ENCODE measurements at regions not wholly inside any gene's neighbourhood (a gene's known extent, or its start where the extent isn't known, plus 50 kb on each side); places are given as distances from the start of the nearest gene placed in this dataset.
"Not testable (repeated sequence)": the region's sequence is repeated elsewhere in the genome, so short reads cannot be mapped to it uniquely, and the experiment has no call there.

GRCh38 chrX:31014474-31014873, 57.4 kb downstream of the FTHL17 start:
- not testable (repeated sequence) for DNase-seq

DNA sequence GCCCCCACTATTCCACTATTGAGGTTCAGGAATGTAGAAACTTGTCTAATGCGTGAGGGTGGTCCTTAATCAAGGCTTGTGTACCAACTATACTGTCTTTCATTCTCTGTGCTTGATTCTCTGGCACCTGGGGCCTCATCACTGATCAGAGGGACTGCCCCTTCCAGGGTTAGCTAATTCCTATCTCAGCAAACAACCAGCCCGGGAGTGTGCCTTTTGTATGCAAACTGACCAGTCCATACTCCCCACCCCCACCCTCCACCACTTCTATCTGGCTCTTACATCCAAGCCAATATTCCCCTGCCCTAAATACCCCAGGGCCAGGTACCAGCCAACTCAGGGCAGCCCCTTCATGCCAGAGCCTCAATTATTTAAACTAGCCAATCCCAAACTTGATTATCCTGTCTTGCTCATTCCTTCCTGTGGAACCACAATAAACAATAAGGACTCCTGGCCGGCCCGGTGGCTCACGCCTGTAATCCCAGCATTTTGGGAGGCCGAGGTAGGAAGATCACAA, 59.3 kb downstream of the FTHL17 start:
- DNase-seq = no peak

DNA sequence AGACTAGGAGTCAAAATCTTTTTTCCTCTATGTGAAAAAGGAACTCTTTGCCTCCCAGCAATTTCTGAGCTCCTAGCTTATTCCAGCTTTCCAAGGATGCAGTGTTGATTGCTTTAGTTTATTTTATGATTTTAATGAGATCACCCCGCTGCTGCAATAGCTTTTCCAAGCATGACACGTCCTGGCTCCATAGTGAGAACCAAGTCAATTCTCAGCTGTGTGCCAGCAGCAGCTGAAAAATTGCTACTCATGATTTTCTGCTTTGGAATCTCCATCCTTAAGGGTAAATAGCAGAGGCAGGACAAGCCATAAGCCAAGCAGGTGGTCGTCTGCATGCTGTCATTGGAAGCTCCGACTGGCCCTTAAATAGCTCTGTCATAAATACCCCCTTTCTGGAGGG, 64.5 kb downstream of the FTHL17 start:
- no peak for DNase-seq

DNA sequence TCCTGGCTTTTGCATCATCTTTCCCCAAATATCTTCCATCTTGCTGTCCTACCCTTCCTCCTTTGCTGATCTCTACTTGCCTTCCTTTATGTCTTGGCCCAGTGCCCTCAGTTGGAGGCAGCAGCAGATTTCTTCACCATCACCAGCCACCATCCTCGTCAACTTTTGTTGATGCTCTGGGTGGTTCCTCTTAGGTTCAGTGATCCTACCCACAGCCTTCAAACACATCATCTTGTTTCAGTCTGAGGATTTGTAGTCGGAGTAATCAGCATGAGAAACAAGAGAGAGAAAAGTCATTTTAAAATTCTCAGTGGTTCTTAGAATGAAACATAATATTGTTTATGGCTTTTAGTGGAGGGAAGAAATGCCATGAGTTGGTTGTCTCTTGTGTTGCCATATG, 65.8 kb downstream of the FTHL17 start:
- DNase-seq = no peak

- DNase-seq = no peak
Observed at GRCh38 chrX:30997411-30997810, 74.4 kb downstream of the FTHL17 start.

DNA sequence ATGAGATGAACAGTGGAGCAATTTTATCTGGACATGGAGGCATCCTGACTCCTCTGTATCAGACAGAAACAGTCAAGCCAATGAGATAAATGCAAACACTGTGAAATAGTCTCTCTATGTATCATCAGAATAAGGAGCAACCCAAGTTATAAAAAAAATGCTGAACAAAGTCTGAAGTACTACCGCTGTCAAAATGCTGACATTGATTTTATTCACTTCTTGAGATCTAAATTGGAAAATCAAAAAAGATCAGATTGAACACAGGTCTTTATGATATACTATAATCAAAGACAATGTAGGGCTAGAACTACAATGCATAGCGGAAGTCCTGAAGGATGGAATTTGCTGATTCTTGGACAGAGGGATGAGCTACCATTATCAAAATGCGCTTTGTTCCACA, 76.1 kb downstream of the FTHL17 start:
- DNase-seq = no peak

DNA sequence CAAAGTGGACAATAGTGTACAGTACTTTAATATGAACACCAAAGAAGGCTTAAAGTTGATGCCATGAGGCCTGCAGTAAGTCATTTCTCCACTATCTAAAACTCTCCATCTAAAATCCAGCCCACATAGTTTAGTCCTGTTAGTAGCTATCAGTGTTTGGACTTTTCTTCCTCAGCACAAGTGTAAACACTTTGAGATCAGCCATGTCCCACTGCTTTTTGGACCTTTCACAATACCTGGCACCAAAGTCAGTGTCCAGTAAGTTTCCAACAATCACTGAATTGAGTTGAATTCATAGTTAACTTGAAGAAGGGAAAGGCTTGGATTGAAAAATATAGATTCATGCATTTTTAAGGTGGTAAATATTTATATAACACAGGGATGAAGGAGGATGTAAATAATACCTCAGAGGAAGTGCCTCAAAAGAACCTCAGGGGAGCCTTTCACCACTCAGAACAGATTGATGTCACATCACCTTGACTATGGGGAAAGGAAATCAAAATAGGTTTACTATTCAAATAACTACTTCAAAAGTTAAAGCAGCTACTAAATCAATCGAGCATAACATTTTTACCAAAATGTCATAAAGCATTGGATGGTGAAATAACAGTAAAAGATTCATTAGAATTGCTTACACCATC, 76.7 kb downstream of the FTHL17 start:
- no peak for DNase-seq

- not testable (repeated sequence) for DNase-seq
Observed at GRCh38 chrX:30994018-30994417, 77.8 kb downstream of the FTHL17 start.

DNA sequence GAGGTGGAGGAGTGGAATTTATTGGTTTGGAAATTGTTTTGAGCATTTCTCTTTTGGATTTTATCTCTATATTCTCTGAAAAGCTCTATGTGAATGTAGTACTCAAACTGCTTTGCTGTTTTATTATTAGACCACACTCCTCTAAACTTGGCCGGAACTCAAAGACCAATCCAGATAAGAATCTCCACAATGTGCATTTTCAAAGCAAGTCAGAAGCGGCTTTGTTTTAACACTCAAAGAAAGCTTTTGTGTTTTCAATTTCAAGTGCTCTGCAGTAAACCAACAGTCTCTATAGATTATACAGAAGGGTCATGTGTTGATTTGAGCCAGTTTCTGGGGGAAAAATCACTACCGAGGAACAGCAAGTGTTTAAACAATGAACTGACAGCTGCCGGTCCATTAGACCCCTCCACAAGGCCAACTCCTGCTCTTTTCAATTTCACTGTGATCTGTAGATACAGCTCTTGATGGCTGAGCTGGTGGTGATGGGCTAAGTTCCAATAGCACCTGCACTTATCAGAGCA, 79.4 kb downstream of the FTHL17 start:
- DNase-seq = no peak

GRCh38 chrX:30990361-30990760, 81.5 kb downstream of the FTHL17 start:
- DNase-seq = no peak

GRCh38 chrX:30982467-30982866, 89.4 kb downstream of the FTHL17 start:
- no peak for DNase-seq

- DNase-seq = no peak
Observed at GRCh38 chrX:30981968-30982367, 89.9 kb downstream of the FTHL17 start.

DNA sequence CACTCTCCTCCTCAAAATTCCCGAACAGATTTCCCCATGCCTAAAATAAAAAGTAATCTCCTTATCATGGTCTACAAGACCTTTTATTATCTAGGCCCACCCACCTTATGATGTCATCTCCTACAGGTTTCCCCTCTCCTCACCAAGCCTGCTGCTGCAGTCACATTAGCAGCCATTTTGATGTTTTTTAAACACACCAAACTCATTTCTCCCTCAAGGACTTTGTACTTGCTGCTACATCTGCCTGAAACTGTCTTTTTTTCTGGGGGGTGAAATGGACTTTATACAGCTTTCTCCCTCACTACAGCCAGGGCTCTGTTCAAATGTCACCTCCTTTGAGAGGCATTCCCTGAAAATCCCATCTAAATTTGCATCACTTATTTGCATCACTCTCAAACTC, 90.2 kb upstream of the TAB3 start:
- no peak for DNase-seq

DNA sequence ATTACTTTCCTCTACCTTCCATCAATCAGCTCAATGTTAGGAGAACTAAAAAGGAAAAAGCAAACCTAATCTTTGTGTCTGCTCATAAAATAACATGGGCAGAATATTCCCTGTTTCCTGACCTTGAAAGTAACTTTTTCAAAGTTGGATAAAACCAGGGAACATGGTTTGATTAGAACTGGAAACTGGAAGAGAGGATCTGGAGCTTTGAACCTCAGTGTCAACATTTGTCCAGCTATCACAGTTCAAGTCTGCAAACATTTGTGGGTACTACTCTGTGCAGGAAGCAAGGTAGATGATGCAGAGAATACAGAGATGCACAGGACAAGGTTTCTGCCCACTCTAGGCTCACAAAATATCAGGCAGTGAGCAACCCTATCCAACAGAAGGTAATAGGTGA, 86.4 kb upstream of the TAB3 start:
- no peak for DNase-seq

DNA sequence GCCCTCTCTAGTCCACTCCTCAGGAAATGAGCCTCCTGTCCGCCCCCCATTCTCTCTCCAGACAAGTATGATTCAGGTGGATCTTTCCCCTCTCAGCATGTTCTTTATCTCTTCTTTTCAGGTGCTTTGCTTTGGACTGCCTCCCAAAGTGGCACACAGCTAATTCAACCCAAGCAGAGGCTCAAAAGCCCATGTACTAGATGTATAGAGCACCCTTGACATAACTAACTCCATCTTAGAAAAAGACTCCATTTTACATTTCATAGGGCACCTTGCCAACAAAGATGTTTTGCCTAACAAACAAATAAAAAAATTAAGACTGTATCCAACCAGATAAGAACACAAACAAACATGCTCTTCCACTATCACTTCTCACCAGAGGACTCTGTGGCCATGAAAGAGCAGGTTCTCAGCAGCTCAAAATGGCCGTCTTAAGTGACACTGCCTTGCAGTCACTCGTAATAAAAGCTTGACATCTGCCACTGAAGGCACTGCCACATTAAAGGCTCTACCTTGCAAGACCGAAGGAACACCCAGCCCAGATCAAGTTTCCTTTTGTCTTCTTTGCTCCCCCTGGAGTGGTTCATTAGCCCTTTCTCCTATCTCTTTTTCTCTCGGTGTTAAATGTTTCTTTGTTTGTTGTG, 84.9 kb upstream of the TAB3 start:
- no peak for DNase-seq

DNA sequence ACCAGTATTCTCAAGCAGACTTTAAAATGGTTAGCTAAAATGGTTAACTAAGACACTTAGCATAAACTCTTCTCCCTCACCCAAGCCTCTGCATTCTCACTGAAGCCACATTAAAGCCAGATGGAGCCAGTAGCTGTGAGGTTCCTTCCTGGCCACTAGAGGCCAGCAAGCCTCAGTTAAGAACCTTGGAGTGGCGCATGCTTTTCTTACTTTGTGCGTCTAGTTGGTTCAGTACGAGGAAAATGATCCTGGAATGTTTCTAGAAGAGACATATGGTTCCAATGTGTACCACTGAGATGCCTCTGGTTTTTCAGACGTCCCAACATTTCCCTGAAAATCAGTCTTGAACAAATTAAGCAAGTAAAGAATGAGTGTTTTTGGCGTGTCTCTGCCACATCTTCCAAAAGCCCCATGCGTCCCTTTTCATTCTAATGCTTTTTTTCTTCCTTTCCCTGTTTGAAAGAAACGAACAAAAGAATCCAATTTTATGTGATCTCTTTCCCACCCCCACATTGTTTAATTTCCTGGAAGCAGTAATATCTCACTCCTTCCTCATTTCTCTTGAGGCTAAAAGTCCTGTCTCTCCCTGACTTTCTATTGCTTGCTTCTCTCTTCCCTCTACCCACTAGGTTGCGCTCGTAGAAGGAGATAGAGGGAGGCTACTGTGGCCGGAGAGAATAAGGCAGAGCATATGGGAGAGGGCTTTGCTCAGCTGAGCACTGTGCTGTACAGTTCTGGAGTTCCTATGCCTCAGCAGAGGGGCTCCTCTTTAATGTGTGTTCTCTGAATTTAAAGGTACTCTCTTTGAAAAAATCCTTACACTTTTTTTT, 82.9 kb upstream of the TAB3 start:
- DNase-seq = peak; percentile 65

DNA sequence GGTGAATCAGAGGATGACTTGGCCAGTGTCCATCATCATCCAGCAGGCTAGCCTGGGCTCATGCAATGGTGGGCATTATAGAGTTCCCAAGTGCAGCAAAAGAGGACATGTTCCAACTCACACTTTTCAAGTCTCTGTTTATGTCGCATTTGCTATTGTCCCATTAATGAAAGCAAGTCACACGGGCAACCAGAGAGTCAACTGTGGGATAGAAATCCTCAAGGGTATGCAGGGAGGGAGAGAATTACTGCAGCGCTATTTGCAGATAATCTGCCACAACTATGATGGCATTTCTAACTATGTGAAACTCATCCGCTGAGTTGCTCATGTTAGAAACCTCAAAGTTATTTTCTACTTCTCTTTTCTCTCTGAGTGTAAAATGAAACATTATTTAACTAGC, 78.5 kb upstream of the TAB3 start:
- DNase-seq = no peak

- no peak for DNase-seq
Observed at GRCh38 chrX:30965767-30966166, 76.7 kb upstream of the TAB3 start.

DNA sequence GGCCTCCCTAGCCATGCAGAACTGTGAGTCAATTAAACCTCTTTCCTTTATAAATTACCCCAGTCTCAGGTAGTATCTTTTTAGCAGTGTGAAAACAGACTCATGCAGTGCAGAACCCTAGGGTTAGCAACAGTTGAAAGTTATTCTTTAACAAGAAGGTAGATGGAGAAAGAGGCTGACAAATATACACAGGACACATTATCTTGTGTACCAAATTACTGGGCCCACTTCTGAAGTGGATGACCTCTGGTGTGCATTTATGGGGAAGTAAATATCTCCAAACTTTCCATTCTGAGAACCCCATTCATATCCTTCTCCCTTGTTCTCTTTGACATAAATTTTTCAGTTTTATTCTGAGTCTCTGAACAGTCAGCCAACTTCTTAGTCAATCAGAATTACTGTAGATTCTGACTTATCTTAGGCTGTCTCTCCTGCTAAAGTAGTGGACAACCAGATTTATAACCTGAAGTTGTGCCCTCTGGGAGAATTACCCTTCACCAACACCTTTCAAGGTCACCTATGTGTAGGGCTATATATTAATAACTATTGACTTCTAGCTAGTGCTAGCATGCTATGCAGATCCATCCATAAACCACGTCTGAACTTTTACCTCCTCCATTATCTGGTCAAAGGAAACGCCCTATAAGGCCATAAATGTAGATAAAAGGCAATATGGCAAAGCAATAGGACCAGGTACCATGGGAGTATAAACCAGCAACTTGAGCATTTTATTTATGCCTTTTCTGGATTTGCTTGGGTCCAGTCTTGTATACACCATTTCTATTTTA, 72.5 kb upstream of the TAB3 start:
- DNase-seq = no peak

DNA sequence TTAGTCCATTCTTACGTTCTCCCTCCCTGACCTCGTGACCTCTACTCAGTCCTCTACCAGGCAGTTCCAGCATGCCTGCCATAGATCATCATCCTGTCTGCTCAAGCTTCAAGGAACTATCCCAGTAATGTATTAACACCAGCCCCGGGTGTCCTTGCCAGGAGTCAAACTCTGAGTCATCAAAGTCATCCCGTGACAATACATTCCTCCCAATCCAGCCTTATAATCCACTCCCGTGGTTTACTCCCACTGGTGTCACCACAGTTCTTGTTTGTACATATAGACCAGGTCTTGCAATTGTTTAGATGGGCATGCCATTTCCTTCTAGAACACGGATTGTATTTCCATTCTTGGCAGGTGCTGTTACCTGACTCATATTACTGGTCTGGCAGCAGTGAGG, 68.7 kb upstream of the TAB3 start:
- DNase-seq = peak; percentile 58

- DNase-seq = no peak
Observed at GRCh38 chrX:30955687-30956086, 66.6 kb upstream of the TAB3 start.

DNA sequence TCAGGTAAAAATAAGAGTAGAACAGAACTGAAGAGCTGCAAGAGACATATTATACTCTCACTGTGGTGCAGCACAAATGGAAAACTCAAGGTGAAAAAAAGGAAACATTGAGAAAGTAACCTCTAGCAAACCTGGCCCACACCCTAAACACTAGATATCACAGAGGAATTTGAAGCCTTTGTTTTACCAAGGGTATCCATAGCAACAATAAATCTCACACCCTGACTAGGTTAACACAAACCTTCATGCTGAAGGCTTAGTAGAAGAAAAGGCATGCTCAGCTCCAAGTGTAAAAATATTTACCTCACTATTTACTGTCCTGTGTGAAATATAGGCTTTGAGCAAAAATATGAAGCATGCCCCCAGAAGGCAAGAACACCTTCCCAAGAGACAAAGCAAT, 61.9 kb upstream of the TAB3 start:
- no peak for DNase-seq

DNA sequence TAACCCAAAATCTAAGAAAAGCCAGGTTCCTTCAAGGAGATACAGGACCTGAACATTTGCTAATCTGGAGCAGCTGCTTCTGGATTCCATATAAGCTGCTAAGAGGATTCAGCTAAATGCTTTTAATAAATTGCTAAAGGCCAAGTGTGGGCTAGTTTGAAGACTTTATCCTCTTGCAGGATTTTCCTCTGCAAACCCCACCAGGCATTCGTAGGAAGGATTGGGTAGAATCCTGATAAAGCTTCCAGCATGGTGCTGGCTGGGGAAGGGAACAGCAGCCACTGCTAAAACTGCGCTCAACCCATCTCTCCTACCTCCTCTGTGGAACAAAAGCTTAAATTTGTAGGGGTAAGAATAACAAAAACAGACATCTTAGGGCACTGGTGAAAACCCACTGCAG, 61.3 kb upstream of the TAB3 start:
- no peak for DNase-seq

Data from fibroblast of skin of abdomen (primary cell).